GM12873 (cell line): ENCODE measurements at regions not wholly inside any gene's neighbourhood (a gene's known extent, or its start where the extent isn't known, plus 50 kb on each side); places are given as distances from the start of the nearest gene placed in this dataset.

ENCODE experiments used
- TF ChIP-seq, protein P1 (sequence below): IDR thresholded peaks from 2 replicates; pipeline ENCODE4 v1.5.1; 2012; ENCODE audit warnings: low read depth, mild to moderate bottlenecking, moderate library complexity, low read length, control low read depth; ENCODE audit not compliant: insufficient read depth; ENCODE audit errors: missing control alignments

DNA sequence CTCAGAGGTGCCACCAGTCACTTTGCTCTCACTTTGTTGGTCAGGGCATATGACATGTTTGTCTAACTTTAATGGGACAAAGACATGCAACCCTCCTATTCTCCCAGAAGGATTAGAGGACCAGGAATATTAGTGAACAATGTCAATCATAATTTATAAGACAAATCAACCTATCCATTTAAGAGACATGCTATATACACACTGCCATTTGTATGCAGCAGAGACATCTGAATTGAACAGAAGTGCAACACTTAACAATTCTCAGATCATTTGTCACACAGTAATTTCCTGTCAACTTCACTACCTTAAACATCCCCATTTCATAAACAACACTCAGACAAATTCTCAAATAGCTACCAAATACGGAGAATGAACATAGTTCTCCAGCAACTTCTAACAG is 273.6 kb upstream of the RGMB start:
- TF ChIP-seq, protein P1, sequence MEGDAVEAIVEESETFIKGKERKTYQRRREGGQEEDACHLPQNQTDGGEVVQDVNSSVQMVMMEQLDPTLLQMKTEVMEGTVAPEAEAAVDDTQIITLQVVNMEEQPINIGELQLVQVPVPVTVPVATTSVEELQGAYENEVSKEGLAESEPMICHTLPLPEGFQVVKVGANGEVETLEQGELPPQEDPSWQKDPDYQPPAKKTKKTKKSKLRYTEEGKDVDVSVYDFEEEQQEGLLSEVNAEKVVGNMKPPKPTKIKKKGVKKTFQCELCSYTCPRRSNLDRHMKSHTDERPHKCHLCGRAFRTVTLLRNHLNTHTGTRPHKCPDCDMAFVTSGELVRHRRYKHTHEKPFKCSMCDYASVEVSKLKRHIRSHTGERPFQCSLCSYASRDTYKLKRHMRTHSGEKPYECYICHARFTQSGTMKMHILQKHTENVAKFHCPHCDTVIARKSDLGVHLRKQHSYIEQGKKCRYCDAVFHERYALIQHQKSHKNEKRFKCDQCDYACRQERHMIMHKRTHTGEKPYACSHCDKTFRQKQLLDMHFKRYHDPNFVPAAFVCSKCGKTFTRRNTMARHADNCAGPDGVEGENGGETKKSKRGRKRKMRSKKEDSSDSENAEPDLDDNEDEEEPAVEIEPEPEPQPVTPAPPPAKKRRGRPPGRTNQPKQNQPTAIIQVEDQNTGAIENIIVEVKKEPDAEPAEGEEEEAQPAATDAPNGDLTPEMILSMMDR: no peak

DNA sequence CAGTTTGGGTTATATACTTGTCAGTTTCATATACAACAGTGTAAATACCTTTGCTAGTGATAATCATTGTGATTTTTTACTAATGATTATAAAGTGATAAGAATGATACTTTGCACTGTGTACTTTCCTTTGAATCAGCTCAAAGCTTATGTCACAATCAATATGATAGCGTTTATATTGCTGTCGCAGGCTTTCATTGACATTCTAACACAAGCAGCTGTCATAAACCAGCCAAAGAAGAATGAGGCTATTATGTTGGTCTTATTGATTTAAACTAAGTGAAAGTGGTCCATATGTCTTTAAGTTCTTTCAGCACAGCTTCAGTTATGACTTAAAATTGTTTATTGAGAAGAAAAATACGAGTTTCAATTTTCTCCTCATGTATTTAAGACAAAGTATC is 272.7 kb upstream of the RGMB start:
- TF ChIP-seq, protein P1: no peak

DNA sequence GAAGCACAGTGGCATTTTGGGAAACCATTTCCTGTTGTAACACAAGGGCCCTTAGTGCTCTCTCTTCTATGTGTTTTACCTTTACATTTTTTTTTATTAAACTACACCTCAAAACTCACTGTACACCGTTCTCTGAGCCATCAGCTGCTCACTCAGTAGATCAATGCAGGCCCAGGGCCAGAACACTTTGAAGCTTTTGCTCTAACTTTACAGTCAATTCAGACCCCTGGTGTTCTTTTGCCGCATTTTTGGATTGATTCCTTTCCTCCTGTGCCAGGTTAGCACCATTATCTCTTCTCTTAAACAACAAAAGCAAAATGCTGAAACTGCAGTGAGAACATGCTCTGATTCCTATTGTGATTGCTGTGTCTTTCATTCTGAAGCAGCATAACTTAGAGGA is 269.8 kb upstream of the RGMB start:
- TF ChIP-seq, protein P1: no peak

DNA sequence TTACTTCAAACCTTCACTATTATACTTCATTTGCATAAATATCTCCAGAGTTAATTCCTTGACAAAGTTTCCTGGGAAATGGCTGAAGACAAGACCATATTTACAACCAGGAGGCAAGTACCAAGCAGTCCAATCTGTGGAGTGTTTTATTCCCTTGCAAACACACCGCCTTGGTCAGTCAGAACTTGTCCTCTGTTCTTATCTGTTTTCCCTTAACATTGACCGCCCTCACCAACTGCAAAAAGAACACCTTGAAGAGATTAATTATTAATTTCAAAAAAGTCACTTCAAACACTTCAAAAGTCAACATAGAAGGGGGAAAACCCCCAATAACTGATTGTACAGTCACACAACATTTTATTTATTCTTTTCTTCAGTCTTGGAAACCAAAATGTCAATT is 269.0 kb upstream of the RGMB start:
- TF ChIP-seq, protein P1: no peak

DNA sequence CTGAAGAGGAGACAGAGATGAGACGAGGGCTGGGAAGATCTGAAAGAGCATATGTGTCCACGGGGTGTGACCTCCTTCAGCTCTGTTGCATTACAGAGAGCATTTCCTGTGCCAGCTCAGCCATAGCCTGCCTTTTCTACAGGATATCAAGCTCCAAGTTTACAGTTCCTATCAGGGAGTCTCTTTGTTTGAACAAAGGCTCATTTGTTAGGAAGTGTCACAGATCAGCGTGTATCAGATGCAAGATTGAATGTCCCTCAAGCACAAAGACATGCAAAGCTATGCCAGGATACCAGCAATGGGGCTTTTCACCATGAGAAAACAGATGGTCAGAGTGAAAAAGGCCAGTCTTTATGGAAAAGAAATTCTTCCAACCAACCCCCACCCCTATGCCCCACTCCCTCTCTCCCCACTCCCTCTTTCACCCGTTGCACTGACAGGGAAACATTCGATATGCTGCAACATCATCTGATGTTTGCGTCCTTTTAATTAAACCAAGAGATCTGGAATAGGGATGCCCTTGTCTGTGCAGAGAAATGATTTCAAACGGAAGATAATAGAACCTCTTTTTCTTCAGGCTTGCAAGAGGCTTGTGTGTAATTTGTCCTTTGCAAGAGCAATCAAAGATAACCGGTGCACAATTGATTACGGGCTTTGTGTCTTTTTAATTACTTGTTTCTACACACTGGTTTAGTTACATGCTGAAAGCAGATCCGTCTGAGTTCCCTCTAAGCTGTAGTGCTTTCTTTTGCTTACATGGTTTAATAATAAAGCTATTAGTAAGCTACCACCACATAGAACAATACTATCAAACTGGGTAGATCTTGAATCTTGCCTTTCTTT is 263.1 kb upstream of the RGMB start:
- TF ChIP-seq, protein P1: no peak

DNA sequence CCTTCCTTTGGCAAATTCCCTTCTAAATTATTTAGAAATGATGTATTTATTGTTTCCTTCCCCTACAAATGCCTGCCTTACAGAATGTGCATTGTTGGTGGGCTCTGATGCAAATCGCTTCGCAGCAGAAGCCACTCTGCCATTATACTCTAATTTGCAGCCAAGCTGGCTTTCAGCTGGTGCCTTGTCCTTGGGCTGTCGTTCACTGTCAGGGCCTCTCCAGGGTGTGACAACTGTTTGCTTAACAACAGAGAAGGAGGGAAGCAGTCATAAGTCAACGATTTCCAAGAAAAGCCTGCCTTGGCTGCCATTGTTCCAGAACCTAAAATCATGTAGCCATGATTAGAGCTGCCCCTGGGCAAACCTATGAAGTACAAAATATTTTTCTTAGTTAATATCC is 260.1 kb upstream of the RGMB start:
- TF ChIP-seq, protein P1: no peak

DNA sequence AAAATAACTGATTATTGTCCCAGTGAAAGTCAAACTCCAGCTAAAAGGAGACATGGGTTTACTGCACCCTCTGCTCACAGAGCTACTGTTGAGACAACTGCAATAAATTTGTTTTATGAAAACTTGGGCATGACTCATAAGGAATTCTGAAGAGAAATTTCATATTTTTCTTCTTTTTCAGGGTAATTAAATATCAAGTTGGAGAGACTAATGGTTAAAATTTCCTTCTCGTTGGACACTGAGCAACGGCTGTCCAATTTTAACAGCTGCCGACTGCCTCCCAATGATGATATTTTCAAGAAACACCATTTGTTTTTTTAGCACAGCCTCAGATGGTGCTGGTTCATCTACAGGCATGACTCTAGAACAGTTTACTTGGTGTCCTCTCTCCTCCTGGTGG is 259.2 kb upstream of the RGMB start:
- TF ChIP-seq, protein P1: no peak

DNA sequence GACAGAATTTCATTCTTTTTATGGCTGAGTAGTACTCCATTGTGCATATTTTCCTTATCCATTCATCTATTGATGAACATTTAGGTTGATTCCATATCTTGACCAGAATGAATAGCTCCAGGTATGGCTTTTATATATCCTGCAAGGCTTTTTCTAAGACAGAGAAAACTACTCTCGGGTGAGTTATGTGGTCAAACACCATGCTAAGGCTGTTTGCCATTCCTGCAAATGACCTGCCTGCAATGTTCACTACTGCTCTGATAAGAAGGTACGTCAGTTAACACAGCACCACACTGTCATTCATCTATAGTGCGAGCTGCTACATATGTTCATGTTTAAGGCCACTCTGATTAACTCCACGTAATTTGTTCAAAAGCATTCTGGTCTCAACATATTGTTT is 256.8 kb upstream of the RGMB start:
- TF ChIP-seq, protein P1: no peak
